ENCODE measurements at regions not wholly inside any gene's neighbourhood (a gene's known extent, or its start where the extent isn't known, plus 50 kb on each side); places are given as distances from the start of the nearest gene placed in this dataset.

DNA sequence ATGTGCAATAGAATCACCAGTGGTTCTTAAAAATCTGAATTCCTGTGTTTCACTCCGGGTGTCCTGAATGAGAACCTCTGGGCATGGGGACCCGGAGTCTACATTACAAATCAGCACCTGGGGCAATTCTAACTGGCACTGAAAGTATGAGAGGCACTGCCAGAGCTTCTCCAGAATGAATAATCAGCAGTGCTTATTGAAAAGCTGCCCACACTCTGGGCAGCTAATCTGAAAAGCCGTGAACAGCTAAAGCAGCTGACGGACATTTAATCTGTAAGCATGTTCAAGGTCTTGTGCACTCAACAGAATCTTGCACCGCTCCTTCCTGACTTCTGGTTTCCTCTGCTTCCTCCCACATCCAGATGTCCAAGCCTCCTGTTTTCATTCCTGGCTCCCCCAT lies 113.3 kb upstream of the KIF5B start:
- no peak for DNase-seq

DNA sequence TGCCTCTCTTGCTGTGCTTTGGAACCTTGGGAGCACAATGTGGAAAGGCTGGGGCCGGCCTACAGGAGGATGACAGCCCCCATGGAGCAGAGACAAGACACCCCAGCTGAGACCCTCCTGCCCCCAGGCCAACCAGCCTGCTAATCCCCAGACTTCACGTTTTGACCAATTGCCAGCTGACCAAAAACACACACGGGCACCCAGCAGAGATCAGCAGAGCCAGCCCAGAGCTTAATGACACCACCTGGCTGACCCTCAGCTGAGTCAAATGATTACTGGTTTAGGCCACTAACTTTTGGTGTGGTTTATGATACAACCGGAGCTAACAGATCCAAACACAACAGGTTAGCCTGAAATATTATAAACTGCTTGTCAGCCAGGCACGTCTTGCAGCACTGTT lies 111.2 kb upstream of the KIF5B start:
- DNase-seq, result no peak

DNA sequence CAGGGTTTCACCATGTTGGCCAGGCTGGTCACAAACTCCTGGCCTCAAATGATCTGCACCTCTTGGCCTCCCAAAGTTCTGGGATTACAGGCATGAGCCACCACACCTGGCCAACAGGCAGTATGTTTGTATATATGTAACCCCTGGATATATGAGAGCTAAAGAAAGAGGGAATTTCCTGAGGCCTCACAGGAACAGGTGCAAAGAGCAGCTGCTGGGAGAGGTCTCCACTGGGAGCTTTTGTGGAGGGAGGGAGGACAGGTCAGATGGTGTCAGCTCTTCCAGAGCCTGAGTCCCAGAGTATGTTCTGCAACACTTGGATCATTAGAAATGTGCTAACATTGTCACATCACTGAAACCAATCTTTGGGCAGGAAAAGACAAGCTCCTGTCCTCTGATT lies 110.1 kb upstream of the KIF5B start:
- no peak for DNase-seq

DNA sequence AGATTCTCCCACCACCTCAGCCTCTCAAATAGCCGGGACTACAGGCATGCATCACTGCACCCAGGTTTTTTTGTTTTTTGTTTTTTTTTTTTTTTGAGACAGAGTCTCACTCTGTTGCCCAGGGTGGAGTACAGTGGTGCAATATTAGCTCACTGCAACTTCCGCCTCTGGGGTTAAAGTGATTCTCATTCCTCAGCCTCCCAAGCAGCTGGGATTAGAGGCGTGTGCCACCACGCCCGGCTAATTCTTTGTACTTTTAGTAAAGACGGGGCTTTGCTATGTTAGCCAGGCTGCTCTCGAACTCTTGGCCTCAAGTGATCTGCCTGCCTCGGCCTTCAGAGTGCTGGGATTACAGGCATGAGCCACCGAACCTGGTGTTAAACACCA lies 107.5 kb upstream of the KIF5B start:
- no peak for DNase-seq

DNA sequence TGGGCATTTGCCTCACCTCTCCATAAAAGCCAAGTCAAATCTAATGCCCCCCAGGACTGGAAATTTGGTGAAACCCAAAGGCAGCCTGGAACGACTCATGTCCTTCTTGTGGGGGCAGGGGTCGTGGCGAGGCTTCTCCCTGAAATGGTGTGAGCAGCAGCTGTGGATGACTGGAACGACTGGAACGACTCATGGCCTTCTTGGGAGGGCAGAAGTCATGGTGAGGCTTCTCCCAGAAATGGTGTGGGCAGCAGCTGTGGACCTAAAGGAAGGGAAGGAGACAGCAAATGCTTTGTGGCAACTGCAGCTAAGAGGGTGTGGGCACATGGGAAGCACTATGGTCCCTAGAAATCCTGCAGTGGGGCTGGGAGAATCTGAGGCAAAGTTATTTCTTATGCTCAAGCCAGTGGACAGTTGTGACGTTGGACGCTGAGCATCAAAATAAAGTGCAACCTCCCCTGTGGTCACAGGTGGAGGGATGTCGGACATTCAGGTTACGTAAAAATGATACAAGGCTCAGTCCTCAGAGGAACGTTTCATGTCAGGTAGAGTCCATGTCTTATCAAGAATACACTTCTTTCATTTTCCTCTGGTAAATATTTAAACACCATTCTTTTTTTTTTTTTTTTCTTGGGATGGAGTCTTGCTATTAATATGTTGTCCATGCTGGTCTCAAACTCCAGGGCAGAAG lies 107.0 kb upstream of the KIF5B start:
- no peak for DNase-seq

DNA sequence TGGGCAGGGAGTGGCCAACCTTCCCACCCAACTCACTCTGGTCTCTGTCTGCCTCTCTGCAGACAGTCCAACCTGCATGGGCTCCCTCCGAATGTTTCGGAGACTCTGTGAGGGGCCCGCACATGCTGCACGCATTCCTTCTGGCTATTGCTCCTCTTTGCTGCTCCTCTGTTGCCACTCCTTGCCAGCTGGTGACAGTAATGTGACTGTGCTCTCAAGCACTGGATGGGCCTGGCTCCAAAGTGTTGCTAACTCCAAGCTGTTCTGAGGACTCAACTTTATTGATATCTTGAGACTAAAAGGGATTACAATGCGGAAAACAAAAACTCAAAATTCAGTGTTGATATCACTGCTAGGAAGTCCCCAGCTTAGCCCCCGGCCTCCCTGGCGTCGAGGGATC lies 105.4 kb upstream of the KIF5B start:
- DNase-seq, result no peak

DNA sequence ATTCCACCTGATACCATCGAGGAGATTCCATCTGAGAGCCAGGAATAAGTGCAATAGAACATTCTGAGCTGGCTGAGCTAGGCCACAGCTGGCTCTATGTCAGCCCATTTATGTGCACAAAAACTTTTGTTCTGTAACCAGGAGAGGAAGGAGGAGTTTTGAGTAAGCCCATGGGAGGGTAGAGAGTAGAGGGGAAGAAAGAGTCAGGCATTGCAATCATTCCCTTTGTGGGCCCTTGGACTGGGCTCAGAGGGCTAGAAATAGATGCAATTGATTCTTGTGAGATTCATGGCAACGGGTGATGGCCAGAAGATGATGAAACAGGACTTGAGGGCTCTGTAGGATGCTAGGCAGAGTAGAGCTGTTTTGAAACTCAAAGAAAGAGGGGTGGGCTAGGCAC lies 104.6 kb upstream of the KIF5B start:
- no peak for DNase-seq

DNA sequence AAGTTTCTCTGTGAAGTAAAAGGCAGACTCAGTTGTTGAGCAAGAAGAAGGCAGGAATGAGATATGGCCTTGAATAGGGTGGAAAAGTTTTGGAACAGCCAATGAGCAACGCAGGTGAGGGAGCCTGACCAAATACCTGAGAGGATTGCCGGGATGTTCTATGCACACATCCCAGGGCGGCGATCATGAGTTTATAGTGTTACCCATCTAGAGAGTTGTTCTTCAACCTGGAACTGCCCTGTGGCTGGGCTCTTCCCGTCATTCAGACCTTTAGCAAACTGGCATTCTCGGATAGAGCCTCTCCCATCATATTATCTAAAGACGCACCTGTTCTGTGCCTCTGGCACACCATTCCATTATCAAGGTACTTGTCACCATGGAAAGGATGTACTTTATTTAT lies 103.0 kb upstream of the KIF5B start:
- no peak for DNase-seq

DNA sequence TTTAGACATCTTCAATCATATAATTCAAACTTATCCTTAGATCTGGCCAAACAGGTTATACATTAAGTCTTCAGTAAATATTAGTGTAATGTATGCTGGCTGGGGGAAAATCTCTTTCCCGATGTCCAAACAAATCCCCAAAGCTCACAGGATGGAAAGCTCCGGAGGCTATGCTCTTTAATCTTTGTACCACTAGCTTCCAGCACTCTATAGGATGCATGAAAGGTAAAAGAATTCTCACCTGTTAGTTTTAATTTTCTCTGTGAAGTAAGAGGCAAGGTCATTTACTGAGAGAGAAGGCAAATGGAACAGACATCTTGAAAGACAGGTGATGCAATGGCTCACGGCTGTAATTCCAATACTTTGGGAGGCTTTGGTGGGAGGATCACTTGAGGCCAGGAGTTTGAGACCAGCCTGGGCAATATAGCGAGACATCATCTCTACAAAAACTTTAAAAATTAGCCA lies 99.8 kb upstream of the KIF5B start:
- DNase-seq, result no peak

DNA sequence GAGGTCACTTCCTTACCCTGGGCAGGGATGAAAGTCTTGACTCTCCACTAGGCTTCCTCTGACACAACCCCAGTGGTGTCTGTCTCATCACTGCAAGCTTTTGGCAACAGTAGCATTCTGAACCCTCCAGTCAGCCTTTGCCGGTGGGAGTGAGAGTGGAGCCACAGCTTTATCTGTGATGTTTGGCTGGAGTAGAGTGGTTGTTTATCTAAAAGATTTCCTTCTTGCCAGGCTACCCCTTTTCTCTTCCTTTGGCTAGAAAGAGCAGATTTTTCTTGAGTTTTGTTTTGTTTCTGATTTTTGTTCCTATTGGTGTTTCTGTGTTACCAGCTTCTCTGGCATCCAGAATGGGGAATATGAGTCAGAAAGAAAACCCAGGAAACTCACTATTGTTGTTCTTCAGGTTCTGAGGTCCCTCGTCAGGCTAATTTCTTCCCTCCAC lies 98.9 kb upstream of the KIF5B start:
- DNase-seq, result no peak

DNA sequence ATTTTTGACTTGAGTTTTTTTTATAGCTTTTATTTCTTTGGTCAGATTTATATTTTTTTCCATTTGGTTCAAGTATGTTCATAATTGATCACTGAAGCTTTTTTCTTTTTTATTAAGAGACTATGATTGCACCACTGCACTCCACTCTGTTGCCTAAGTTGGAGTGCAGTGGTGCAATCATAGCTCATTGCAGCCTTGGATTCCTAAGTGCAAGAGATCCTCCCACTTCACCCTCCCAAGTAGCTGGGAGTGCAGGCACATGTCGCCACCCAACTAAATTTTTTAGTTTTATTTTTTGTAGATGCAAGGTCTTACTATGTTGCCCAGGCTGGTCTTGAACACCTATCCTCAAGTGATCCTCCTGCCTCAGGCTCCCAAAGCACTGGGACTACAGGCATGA lies 97.7 kb upstream of the KIF5B start:
- no peak for DNase-seq

DNA sequence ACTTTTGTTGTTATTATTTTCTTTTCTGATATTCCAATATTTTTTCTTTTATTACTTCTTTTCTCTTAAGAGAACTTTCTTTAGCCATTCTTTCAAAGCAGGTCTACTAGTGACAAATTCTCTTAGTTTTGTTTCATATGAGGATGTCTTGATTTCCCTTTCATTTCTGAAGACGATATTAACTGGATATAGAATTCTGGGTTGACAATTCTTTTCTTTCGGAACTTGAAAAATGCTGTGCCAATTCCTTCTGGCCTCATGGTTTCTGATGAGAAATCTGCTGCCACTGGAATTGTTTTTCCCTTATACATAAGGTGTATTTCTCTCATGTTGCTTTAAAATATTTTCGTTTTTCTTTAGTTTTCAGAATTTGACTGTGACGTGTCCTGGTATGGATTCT lies 97.0 kb upstream of the KIF5B start:
- DNase-seq, result no peak

DNA sequence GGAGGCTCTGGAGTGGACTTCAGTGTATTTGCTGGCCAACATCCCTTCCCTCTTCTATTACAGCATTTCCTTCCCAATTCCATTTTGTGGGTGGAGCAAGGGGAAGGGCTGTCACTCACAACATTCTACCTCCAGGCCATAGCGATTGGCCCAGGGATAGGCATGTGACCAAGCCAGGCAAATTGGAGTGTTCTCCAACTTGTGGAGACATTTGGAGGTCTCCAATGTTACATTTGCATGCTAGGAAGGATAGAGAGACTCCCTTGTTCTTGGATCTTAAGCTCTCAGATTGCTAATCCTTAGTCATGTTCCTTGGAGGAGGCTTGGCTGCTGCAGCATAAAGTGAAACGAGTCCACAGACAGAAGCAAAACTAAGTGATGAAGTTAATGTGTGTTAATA lies 95.6 kb upstream of the KIF5B start:
- DNase-seq, result no peak

DNA sequence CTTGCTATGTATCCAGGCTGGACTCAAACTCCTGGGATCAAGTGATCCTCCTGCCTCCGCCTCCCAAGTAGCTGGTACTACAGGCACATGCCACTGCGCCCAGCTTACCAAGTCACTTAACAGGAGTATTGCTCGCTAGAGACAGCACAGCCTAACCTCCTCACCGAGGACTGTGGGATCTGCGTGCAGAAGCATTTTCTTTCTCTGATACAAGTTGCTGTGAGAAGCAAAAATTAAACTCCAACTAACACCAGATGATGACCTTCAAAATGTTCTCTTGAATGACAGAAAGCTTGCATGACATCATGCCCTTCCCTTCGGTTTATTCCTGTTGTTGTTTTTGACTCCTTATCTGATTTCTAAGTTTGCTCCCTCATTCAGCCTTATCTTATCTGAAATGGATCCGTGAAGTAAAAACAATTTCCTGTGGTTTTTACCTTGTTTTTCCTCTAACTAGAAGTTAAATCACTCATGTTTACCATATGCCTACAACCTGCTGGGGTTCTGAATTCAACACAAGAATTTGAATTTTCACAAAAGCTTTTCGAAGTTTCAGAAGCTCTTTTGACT lies 94.4 kb upstream of the KIF5B start:
- DNase-seq, result no peak

DNA sequence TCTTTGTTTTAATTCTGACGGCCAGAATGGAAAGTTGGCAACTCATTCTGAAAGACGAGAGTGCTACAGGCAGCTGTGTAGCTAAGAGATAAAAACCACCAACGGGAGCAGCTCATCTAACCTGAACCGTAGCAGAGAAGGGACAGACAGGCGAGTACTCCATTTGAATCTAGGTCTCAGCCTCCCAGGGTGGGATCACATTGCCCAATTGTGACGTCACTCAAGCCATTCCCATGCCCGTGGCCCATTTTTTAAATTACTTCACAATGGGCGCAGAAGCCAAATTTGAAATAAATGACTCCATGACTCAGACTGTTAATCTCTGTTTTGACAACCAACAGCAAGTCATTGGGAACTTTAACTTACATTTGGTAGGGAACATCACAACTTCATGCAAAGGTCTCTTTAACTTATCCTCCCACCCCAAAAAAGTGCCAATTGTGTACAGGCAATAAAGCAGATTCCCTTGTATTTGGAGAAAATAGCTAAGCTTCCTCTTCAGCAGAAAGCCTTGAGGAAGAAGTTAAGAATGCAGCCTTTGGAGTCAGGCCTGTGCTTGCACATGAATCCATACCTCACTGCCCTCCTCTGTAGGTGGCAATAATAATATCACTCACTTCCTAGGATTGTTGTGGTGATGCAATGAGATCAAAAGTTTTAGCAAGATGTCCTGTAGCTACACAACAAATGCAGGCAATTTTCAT lies 93.2 kb upstream of the KIF5B start:
- DNase-seq, result no peak

DNA sequence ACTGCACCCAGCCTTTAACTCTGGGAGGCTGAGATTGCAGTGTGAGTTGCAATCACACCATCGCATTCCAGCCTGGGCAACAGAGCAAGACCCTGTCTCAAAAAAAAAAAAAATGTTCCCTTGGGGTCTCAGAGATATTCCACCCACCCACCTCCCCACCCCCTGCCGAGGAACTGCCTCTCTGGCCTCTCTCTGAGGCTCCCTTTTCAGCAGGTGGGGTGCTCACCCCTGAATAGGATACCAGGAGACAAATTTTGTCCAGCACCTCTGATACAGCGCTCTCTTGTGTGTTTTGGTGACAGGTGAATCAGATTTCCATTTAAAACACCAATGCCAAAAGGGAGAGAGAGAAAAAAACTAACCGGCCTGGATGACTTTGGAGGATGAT lies 92.6 kb upstream of the KIF5B start:
- no peak for DNase-seq

DNA sequence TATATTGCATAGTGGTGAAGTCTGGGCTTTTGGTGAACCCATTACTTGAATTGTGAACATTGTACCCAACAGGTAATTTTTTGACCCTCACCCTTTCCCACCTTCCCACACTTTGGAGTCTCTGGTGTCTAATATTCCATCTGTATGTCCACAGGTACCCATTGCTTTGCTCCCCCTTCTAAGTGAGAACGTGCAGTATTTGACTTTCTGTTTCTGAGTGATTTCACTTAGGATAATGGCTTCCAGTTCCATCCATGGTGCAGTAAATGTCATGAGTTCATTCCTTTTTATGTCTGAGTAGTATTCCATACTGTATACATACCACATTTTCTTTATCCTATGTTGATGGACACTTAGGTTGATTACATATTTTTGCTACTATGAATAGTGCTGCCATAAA lies 91.5 kb upstream of the KIF5B start:
- DNase-seq, result no peak

DNA sequence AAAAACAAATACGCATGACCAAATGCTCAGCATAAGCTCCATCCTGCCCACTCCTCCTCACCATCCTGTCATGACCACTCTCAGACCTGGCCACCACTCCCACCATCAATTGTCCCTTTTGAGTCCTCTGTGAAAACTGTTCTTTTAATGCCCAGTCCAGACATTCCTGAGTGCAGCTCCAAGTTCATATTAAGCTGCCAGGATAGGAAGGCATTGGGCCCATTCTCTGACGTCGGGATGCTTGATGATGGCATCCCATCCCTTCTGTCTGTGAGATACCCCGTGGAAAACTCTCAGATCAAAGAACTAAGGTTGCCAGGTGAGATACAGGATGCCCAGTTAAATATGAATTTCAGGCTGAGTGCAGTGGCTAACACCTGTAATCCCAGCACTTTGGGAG lies 89.9 kb upstream of the KIF5B start:
- no peak for DNase-seq

DNA sequence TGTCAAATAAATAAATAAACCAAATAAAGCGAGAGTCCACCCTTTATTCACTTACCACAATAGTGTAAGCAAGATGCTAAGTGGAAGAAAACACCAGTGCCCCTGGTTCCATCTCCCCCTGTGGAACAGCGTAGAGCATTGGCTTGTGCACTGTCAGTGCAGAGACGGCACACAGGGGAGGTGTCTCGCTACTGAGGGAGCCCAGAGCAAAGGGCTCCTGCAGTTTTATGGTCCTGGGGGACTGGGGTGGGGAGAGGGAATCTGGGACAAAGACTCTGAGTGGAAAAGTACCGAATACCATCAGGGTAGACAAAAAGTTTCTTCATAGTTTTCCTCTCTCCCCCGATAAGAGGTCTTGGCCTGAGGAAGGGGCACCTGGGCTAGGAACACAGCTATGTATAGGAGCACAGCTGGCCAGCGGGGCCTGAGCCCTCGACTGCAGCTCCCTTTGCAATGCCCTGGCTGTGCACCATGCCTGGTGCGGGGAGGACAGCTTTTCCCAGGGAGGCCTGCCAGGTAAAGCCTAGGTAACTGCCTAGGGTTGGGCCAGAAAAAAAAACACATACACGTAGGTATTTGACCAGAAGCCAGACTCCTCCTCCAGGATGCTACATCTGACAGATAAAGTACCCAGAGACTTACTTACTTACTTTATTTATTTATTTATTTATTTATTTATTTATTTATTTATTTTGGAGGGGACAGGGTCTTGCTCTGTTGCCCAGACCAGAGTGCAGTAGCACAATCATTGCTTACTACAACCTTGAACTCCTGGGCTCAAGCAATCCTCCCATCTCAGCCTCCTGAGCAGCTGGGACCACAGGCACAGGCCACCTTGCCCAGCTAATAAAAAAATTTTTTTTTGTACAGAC lies 88.8 kb upstream of the KIF5B start:
- DNase-seq, result no peak

DNA sequence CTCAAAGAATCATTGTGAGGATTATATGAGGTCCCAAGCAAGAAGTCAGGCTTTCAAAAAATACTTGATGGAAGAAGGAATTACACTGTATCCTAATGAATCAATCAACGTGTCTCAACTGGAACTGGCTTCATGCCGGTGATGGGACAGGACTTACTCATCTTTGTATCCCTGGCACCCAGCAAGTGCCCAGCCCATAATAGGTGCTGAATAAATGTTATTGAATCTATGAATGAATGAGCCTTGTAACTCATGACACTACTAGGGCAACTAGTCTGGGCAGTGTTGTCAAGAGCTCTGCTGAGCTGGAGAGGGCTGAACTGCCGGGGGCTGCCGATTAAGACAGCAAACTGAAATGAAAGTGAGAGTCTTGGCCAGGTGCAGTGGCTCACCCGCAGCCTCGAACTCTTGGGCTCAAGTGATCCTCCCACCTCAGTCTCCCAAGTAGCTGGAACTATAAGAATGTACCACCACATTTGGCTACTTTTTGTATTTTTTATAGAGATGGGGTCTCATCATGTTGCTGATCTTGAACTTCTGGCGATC lies 87.2 kb upstream of the KIF5B start:
- no peak for DNase-seq

DNA sequence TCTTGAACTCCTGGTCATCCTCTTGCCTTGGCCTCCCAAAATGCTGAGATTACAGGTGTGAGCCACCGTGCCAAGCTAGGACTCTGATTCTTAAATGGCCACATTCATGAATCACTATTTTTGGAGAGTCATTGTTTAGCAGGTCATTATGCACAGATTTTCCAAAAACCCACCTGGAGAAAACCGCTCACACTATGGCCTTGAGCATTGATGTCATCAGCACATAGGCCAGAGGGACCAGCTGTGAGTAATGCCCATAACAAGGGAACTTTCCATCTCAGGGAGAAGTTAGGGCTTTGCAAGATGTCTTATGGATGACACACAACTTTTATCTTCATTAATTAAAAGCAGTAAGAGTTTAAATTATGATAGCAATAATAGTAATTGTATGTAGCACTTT lies 86.4 kb upstream of the KIF5B start:
- no peak for DNase-seq

DNA sequence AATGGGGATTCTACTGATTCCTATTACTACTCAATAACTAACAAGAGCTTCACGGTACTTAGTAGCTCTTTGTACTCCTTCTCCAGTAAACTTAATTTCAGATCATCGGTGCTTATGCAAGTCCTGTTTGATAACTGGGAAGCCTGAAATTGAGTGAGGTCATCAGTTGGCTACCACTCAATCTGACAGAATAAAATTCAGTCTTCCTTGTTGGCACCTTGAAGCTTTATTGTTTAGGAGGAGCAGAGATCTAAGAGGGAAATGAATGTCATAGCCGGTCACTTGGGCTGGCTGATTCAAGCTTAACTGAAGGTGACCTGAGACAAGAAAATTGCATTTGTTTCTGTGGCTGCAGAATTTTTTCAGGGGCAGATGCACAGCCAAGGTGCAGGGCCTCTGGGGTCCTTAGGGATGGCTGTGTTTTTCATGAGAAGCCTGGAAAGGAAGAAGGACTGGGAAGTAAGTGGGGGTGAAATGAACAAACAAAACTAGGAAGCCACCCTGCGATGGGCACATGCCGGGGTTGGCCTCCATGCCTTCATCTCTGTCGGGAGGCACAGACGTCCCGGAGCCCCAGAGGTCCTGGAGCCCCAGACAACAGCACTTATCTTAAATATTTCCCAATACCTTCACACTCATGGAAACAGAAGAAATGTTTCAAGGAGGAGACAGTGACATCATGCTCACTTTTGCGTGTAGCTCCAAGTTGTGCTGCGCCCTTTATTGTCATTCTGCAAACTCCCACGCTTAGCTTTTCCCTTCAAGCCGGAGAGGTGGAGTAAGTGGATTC lies 85.0 kb upstream of the KIF5B start:
- DNase-seq, result no peak

Data from NCI-H526 treated with DMSO at 0.1 percent for 48 hours (cell line).